ENCODE measurements at regions not wholly inside any gene's neighbourhood (a gene's known extent, or its start where the extent isn't known, plus 50 kb on each side); places are given as distances from the start of the nearest gene placed in this dataset.

DNA sequence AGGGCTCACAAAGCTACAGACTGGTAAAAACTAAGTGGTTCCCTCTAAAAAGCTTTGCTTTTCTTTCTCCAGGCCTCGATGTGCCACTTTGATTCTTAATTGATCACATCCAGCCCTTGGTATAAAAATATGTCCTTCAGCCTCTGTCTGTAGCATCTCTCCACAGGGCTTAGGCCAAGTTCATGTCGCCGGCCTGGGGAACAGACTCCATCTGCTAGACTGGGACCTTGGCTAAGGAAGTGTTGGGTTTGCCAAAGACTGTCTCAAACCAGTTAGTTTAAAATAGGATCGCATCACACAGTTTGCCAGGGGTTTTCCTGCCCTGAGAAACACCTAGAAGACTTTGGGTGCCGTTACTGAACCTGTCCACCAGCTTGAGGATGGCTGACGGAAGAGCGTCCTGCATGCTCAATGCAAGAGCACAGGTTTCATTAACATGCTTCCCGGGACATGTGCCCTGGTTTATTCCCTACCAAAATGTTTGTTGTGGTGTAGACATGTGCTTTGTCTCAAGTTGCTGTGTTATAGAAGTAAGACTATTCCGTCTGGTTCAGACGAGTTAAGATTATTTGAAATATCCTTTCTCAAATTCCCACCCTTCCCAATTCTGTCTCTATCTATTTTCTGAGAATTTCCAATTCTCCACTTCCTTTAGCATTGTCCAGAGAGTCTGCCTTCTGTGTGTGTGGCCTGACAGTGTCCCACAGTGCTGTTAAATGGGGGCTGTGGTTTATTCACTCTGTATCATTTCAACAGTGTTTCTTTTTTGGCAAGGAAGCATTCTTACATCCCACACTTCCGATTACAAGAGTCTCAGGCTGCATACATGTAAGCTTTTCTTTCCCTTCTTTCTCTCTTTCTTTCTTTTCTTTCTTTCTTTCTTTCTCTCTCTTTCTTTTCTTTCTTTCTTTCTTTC lies 334.7 kb downstream of the INHBA start:
- TF ChIP-seq, protein P1, sequence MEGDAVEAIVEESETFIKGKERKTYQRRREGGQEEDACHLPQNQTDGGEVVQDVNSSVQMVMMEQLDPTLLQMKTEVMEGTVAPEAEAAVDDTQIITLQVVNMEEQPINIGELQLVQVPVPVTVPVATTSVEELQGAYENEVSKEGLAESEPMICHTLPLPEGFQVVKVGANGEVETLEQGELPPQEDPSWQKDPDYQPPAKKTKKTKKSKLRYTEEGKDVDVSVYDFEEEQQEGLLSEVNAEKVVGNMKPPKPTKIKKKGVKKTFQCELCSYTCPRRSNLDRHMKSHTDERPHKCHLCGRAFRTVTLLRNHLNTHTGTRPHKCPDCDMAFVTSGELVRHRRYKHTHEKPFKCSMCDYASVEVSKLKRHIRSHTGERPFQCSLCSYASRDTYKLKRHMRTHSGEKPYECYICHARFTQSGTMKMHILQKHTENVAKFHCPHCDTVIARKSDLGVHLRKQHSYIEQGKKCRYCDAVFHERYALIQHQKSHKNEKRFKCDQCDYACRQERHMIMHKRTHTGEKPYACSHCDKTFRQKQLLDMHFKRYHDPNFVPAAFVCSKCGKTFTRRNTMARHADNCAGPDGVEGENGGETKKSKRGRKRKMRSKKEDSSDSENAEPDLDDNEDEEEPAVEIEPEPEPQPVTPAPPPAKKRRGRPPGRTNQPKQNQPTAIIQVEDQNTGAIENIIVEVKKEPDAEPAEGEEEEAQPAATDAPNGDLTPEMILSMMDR (IDR thresholded peaks at IDR 0.05) = no peak
- no peak for TF ChIP-seq POLR2AphosphoS5 (IDR thresholded peaks at IDR 0.05)
- no peak for TF ChIP-seq POLR2A (IDR thresholded peaks at IDR 0.05)
- no peak for TF ChIP-seq EP300 (IDR thresholded peaks at IDR 0.05)
